ENCODE measurements at regions not wholly inside any gene's neighbourhood (a gene's known extent, or its start where the extent isn't known, plus 50 kb on each side); places are given as distances from the start of the nearest gene placed in this dataset.

GRCh38 chr18:47585914-47586313, 334.5 kb upstream of the SKOR2 start:
- ChIA-PET POLR2A (no interaction called here), CTCF (no interaction called here)
- Mint-ChIP-seq H3K36me3 (ENCODE audit: insufficient read depth, unreplicated experiment) (no peaks in the 10 kb centered on the region), H3K9me3 (ENCODE audit: unreplicated experiment) (no peaks in the 10 kb centered on the region), H3K27ac (ENCODE audit: unreplicated experiment) (no peak overlapping the region), H3K4me1 (ENCODE audit: low read depth, unreplicated experiment) (no peaks in the 10 kb centered on the region), H3K27me3 (ENCODE audit: insufficient read depth, unreplicated experiment) (peaks cover 3% of the 10 kb centered on the region), H3K4me3 (ENCODE audit: unreplicated experiment) (no peak overlapping the region)
- H3K36me3 ChIP-seq (ENCODE audit: control insufficient read depth, insufficient read depth, low read length), result no peaks in the 10 kb centered on the region
- TF ChIP-seq CTCF (IDR thresholded peaks at IDR 0.05; ENCODE audit: insufficient read depth in 1 of 2, low read depth in 1 of 2, low read length in 1 of 2, severe bottlenecking in 1 of 2, unreplicated experiment in 1 of 2), result no peak
- H3K27me3 ChIP-seq (replicated peaks; ENCODE audit: control insufficient read depth, insufficient read depth, low read length), result no peaks in the 10 kb centered on the region
- no peak for DNase-seq
- no peaks in the 10 kb centered on the region for H3K9me3 ChIP-seq
- H3K4me3 ChIP-seq (ENCODE audit: low read depth, low read length), result no peak overlapping the region
- no TSS peak for BruUV-seq (replicated peaks)
- H3K4me1 ChIP-seq, result no peaks in the 10 kb centered on the region
- intact Hi-C loops (cut with micrococcal nuclease; ENCODE audit: unreplicated experiment), result no loop called here

- no peak for TF ChIP-seq CTCF (IDR thresholded peaks at IDR 0.05; ENCODE audit: insufficient read depth in 1 of 2, low read depth in 1 of 2, low read length in 1 of 2, severe bottlenecking in 1 of 2, unreplicated experiment in 1 of 2)
- Histone ChIP-seq H3K4me3 (ENCODE audit: low read depth, low read length) (no peak overlapping the region), H3K36me3 (ENCODE audit: control insufficient read depth, insufficient read depth, low read length) (no peaks in the 10 kb centered on the region), H3K27me3 (replicated peaks; ENCODE audit: control insufficient read depth, insufficient read depth, low read length) (no peaks in the 10 kb centered on the region), H3K9me3 (no peaks in the 10 kb centered on the region), H3K4me1 (no peaks in the 10 kb centered on the region)
- Mint-ChIP-seq H3K9me3 (ENCODE audit: unreplicated experiment) (no peaks in the 10 kb centered on the region), H3K27me3 (ENCODE audit: insufficient read depth, unreplicated experiment) (peaks cover 3% of the 10 kb centered on the region), H3K4me3 (ENCODE audit: unreplicated experiment) (no peak overlapping the region), H3K27ac (ENCODE audit: unreplicated experiment) (no peak overlapping the region), H3K4me1 (ENCODE audit: low read depth, unreplicated experiment) (no peaks in the 10 kb centered on the region), H3K36me3 (ENCODE audit: insufficient read depth, unreplicated experiment) (no peaks in the 10 kb centered on the region)
- POLR2A ChIA-PET, result no interaction called here
- CTCF ChIA-PET, result no interaction called here
- BruUV-seq (replicated peaks), result no TSS peak
- DNase-seq, result no peak
- intact Hi-C loops (cut with micrococcal nuclease; ENCODE audit: unreplicated experiment), result no loop called here
Observed at GRCh38 chr18:47585136-47585535, 333.7 kb upstream of the SKOR2 start.

GRCh38 chr18:47582093-47582492, 330.6 kb upstream of the SKOR2 start:
- no peak for DNase-seq
- H3K4me3 ChIP-seq (ENCODE audit: low read depth, low read length), result no peak overlapping the region
- H3K36me3 ChIP-seq (ENCODE audit: control insufficient read depth, insufficient read depth, low read length), result no peaks in the 10 kb centered on the region
- no peak overlapping the region for H3K27ac Mint-ChIP-seq (ENCODE audit: unreplicated experiment)
- H3K27me3 ChIP-seq (replicated peaks; ENCODE audit: control insufficient read depth, insufficient read depth, low read length), result no peaks in the 10 kb centered on the region
- no TSS peak for BruUV-seq (replicated peaks)
- H3K4me3 Mint-ChIP-seq (ENCODE audit: unreplicated experiment), result no peak overlapping the region
- H3K36me3 Mint-ChIP-seq (ENCODE audit: insufficient read depth, unreplicated experiment), result no peaks in the 10 kb centered on the region
- TF ChIP-seq CTCF (IDR thresholded peaks at IDR 0.05; ENCODE audit: insufficient read depth in 1 of 2, low read depth in 1 of 2, low read length in 1 of 2, severe bottlenecking in 1 of 2, unreplicated experiment in 1 of 2), result no peak
- no peaks in the 10 kb centered on the region for H3K4me1 ChIP-seq
- peaks cover 3% of the 10 kb centered on the region for H3K27me3 Mint-ChIP-seq (ENCODE audit: insufficient read depth, unreplicated experiment)
- intact Hi-C loops (cut with micrococcal nuclease; ENCODE audit: unreplicated experiment), result no loop called here
- ChIA-PET POLR2A (no interaction called here), CTCF (no interaction called here)
- no peaks in the 10 kb centered on the region for H3K9me3 Mint-ChIP-seq (ENCODE audit: unreplicated experiment)
- no peaks in the 10 kb centered on the region for H3K9me3 ChIP-seq
- no peaks in the 10 kb centered on the region for H3K4me1 Mint-ChIP-seq (ENCODE audit: low read depth, unreplicated experiment)

All from Caco-2 (cell line).